HG03457 (cell line): ENCODE measurements at regions not wholly inside any gene's neighbourhood (a gene's known extent, or its start where the extent isn't known, plus 50 kb on each side); places are given as distances from the start of the nearest gene placed in this dataset.

Experiments
- ATAC-seq: cut with Tn5 transposase; IDR thresholded peaks from one replicate; pipeline ENCODE4 v1.9.1; 2021; ENCODE audit warnings: moderate number of reproducible peaks; ENCODE audit not compliant: unreplicated experiment

DNA sequence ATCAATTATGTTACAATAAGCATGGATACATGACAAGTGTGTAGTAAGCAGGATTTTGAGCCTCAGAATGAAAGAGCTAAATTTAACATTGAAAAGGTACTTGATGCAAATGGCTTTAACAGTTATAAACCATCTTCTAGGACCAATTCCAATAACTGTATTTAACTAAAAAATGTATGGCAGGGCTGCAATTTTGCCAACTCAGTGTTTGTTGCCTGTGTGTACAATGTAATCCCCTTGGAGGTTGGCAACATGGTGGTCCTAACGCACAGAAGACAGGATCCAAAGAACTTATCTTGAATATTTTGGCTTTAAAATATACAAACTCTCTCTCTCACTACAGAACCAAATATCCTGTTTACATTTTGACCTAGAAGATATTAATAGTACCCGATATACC is 2314.1 kb downstream of the LRRC4C start:
- no peak for ATAC-seq

DNA sequence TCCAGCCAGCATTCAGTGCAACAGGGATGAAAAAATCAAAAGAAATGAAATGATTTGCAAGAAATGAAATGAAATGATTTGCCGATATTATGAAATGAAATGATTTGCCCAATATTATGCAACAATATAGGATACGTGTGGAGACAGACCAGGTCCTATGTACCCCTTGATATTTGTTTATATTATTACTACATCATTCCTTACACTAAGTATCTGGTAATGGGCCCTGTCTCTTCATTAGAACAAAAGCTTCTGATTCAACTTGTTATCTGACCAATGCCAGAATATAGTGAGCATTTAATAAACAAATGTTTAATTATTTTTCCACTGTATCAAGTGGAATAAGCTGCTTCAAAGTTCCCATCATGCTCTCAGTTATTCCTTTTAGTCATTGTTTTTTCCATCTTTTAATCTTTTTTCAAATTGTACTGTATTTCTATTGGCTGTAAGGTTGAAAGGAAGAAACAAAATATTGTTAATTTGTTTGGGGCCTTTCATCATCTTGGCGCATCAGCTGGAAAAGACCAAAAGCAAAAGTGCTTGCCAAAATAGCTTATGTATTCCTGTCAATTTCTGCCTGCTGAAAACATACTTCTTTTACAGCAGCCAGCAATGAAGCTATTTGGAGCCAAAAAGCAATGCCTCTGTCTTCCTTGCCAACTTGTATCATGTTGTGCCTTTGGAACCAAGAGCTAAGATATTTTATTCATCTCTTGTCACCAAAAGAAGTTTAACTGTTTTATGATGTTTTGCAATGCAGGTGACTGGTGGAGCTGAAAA is 2314.9 kb downstream of the LRRC4C start:
- no peak for ATAC-seq

DNA sequence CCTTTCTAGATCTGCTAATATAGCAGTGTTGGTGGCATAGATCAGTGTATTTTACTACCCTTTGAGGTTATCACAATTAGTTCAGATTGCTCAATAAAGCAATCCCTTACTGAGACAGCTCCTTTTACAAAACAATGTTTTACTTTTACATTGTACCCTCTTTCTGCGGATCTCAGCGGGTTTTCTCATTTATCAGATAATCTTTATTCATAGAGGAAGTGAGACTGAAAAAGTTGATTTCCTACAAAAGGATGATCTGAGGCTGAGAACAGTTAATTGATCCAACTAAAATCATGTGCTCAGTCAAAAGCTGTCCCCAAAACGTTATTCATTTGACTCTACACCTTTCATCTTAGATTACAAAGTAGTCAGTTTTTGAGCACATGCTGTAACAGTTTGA is 2319.9 kb downstream of the LRRC4C start:
- no peak for ATAC-seq

DNA sequence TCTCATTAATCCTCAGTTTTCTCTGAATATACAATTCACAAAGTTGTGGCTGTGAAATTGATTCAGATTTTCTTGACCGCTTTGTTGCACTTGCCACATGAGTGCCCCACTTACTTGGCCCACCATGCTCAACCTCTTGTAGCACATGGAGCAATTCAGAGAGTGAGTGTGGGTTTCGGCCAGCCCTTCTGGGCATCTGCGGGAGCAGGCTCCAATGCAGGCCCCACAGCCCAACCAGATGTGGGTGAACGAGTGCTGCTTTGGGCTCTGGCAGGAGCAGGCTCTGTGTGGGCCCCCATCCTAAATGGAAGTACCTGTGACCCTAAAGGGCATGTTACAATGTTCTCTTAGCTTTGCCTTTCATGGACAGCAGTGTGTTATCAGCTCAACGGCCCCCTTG is 2338.6 kb downstream of the LRRC4C start:
- ATAC-seq: no peak

DNA sequence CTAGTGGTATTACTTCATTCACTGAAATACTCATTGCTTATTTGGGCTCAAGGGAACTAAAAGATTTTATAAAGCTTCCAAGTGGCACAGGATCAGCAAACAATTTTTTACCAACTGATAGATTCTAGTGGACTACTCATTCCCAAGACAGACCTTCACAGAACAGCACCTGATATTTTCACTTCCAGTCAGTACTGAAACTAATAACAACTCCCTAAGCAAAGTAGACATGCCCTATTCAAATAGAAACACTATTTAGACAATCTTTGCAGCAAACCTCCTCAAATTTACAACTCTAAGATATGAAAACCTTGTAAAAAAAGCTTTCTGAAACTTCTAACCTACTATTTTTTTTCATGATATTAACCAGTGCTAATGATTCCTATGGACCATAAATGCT is 2345.8 kb downstream of the LRRC4C start:
- ATAC-seq: no peak

DNA sequence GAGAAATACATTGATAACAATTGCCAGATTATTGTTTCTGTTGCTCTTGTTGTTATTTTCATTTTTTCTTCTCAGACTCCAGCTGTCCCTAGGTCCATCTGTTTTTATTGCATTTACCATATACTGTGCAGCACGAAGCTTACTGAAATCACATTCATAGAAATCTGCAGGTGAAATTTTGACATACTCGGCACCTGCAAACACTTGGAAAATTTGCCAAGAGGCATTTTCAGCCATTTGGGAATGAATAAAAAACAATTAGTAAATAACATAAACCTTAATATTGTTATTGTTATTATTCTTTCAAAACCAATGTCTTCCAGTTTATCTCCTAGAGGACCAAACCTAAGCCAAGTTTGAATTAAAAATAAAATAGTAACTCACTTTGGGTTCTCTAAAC is 2357.2 kb downstream of the LRRC4C start:
- no peak for ATAC-seq

DNA sequence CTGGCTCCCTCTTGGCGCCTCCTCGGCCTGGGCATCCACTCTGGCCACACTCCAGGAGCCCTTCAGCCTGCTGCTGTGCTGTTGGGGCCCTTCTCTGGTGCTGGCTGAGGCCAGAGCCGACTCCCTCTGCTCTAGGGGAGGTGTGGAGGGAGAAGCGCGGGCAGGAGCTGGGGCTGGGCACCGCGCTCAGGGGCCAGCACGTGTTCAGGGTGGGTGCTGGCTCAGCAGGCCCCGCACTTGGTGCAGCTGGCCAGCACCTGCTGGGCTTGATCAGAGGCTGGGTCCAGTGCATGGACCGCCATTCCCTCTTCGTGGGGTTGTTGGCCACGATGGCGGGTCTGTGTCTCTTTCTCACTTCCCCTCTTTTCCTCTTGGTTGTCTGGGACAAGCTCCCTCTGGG is 2381.0 kb downstream of the LRRC4C start:
- ATAC-seq: no peak

DNA sequence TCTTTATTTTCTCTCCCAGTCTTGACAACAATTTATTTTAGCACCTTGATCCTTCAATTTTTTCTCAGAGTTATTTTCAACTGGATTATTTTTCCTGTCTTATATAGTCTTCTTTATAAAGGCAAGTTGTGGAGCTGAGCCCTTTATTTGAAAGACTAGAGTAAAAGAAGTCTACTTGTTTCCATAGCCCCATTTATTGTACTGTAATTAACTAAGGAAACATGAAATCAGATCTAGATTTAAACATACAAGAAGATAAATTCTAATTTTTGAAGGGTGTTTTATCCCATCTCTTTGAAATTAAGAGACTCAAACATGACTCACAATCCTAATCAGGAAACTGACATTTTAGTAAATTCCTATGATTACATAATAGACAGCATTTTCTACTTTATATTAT is 2421.8 kb downstream of the LRRC4C start:
- no peak for ATAC-seq

DNA sequence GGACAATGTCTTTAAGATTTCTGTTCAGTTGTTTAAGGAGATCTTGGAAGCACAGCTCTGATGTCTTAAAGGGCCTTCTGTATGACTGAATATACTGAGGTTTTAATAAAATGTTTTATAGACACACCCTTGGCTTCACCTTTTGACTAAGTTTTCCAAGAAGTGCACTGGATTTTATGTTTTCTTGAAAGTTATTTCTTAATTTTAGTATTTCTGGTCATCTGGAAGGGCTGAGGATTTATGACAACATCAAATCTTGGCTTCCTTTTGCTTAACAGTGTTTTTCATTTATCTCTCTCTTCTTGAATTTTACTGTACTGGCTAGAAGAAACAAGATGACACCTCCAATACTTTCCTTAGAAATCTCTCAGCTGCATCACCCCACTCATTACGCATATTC is 2423.4 kb downstream of the LRRC4C start:
- no peak for ATAC-seq

DNA sequence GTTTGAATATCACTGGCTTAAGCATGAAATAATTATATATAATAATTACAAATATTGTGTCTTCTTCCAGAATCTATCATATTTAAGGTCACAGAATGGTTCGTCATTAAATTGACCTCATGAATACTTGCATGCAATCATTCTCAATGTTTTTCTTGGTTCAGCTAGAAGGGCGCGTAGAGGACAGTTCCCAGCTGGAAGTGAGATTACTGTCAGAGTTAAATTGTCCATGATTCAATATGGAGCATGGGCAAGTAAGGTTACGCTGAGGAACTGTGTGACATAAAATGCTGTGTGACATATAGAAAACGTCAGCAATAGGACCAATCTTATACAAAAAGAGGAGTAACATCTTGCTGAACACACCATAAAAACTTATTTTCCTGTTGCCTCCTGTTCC is 2423.5 kb upstream of the RAG2 start:
- no peak for ATAC-seq

DNA sequence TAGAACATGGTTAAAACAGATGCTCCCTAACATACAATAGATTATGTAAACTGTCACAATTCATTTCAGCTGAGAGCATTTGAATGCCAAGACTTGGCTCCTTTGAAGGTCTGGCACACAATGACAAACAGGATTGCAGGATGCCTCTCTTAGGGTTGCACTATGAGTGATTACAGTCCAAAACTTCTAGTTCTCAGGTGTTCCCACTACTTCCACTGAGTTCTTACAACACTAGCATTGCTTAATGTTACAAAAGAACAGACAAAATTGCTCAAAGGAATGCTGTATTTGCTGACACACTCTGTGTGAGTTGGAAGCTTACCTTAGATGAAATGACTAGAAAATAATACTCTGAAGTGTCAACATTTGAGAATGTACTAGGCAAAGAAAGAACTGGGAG is 2413.8 kb upstream of the RAG2 start:
- ATAC-seq: no peak

DNA sequence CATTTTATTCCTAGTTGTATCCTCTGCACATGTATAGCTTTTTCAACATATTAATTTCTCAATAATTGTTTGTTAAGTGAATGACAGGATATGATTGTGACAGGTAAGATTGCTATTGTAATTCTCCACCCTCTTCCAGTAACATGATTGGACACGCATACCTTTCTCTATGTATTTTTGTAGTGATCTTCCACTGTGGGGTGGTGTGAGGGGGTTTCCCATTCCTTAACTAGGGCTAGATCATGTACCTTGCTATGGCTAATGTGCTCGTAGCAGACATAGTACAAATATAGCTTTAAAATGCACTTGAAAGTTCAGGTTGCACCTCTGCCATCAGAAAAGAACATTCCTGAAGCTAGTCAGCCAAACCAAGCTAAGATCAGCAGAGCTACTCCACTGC is 2392.8 kb upstream of the RAG2 start:
- ATAC-seq: no peak

DNA sequence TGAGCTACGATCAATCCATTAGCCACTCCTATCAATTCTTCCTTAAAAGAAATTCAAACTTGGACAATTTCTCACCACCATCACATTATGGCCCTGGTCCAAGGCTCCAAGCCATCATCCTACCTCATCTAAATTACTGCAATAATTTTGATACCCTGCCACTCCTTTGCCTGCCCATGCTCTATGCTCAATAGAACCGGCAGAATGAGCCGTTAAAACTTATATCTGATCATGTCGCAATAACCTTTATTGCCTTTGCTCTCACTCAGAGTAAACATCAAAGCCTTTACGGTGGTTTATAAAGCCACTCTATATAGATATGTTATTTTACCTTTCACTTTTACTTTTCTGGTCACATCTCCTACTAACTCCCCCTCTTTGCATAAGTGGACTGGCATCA is 2392.1 kb upstream of the RAG2 start:
- no peak for ATAC-seq

DNA sequence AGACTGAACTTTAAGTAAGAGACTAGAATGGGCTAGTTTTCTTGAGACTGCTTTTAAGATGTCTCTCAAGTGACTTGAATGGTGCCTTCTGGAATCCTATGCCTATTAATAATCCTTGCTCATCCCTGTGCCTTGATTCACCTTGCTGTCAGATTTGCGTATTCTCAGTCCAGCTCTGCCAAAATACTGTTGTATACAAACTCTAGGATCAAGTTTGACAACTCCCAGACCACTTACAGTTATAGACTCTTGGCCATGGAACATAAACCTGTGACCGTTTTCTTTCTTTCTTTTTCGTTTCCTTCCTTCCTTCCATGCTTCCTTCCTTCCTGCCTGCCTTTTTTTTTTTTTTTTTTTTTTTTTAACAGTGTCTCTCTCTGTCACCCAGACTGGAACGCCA is 2390.9 kb upstream of the RAG2 start:
- no peak for ATAC-seq

DNA sequence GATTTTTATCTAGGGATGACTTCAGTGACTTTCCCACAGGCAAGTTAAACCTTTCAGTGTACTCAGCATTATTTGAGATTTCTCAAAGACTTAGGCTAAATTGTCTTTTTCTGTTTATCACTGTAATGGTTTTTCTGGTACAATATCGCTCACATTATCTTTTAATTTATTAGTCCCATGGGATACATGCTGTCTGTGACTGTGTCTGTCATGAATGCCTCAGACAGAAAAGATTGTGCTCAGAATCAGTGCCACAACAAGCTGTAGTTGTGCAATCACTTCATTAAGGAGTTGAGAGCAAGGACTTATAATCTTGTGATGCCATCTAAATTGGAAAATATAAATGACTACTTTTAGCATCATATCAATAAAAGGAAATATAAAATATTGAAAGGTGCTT is 2374.2 kb upstream of the RAG2 start:
- no peak for ATAC-seq

DNA sequence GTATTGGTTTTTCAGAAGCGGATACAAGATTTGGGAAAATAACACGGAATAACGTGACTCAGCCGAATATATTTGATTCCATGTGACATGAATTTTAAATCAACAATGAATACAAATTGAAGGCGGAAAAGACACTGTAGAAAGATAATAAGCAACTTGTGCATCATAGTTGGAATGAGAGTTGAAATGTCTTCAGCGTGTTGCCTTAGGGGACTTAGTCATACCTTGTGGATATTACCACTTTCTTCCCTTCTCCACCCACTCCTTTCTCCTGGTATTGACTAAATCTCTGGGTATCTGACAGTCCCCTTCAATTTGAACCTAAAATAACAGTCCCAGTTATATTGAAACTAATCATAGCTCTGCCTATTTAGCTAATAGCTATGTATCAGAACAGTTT is 2373.1 kb upstream of the RAG2 start:
- no peak for ATAC-seq

DNA sequence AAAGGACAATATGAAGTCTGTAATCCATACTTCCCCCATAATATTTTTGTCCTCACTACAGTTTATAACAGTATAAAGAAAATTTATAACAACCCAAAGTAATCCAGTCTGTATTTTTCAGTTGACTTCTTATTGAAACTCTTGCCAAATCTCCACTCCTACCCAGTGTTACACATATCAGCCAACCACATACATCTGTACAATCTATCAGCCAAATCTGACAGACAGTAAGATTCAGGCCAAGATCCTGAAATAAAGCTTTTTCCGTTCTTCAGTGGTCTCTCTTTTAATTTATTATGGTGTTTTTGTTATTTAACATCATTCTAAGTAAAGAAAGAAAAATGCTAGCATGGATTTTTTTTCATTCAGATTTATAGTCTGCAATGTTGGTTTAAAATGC is 2370.9 kb upstream of the RAG2 start:
- no peak for ATAC-seq

DNA sequence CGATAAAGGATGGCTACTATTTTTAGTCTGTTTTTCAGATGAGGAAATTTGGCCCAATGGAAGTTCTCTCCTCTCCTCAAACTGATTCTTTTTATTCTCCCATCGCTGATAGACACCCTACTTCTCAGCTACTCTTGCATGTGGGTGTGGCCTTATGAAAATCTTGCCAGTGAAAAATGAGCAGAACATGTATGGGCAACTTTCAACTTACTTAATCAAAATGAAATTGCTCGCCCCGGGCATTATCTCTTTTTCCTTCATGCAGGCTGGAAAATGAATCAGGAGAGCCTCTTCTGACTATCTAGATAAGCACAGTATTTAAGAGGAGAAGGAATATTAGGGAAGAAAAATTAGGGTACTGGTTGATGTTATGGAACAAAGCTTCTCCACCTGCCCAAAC is 2354.7 kb upstream of the RAG2 start:
- no peak for ATAC-seq

DNA sequence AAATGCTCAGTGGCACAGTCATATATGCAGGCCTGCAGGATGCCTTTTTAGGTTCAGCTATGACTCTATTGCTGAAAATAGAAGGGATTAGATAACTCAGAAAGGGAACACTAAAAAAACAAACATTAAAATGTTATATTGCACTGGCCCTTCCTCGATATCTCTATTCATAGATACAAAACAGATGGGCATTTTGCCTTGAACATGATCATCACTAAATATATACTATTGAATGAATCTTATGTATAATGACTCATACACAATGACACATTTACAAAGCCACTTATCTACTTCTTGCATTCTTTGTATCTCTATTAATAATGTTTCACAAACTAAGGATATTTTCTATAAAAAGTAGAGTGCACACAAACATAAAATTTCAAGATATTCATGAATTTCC is 2352.8 kb upstream of the RAG2 start:
- ATAC-seq: no peak

DNA sequence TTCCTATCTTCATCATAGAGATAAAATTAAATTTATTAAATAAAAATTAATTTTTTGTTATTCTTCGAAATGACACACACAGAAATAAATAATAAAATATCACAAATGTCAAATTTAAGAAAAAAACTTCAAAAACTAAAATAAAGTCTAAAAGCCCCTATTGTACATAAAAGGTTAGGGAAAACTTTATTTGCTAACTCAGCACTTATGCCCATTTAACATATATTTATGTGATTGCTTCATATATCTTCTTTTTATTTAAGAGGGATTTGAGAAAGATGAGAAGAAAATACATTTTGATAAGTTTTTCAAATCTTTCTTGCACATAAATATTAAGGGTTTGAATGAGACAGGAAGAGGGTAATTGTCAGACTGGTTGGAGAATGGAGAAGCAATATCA is 2350.4 kb upstream of the RAG2 start:
- no peak for ATAC-seq

DNA sequence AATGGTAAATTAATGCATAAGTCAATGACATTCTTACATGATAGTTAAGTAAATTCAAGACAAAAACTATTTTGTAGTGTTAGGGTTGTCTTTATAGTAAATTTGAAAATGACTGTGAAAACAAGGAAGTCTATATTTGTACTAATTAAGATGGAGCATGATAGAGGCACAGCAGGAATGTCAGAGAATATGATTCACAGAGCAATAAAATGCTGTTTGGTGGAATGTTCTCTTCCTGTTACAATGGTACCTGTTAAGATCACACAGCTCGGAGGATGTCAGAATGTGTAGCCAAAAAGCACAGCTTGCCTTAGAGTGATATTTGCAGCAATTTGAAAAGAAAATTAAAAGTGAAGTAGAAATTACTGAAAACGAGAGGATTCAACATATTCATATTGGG is 2339.7 kb upstream of the RAG2 start:
- ATAC-seq: no peak

DNA sequence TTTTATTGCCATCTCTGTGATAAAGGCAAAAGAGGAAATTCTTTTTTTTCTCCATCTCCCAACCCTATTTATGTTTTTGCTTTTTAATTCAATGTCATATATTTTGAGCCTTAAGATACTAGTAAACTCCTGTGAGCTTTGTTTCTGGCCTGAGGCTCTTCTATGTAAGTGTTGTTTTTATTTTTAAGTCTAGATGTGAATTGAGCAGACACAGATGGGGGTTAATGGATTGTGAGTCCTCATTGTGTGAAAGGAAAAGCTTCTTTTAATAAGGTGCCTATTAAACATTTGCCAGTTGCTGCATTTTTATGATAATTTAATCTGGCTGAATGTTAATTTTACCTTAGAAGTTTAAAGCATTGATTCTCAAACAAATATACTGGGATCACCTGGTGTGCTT is 2337.9 kb upstream of the RAG2 start:
- no peak for ATAC-seq

DNA sequence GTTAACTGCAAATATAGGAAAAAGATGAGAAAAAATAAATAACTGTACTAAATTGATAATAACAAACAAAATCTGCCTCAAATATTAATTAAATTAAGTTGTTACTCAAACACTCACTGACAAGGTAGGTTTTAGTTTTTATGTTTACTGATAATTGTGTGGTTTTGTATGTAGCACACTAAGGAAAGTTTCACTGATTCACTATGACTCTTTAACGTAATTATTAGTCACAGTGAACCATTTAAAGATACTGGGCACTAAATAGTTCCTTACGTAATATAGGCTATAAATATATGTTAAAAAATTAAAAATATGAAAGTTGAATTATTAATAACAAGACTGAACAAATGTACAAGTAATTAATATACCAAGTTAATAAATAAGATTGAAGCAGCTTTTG is 2330.0 kb upstream of the RAG2 start:
- ATAC-seq: no peak
